ENCODE measurements at regions not wholly inside any gene's neighbourhood (a gene's known extent, or its start where the extent isn't known, plus 50 kb on each side); places are given as distances from the start of the nearest gene placed in this dataset.
"Not testable (repeated sequence)": the region's sequence is repeated elsewhere in the genome, so short reads cannot be mapped to it uniquely, and the experiment has no call there.

DNA sequence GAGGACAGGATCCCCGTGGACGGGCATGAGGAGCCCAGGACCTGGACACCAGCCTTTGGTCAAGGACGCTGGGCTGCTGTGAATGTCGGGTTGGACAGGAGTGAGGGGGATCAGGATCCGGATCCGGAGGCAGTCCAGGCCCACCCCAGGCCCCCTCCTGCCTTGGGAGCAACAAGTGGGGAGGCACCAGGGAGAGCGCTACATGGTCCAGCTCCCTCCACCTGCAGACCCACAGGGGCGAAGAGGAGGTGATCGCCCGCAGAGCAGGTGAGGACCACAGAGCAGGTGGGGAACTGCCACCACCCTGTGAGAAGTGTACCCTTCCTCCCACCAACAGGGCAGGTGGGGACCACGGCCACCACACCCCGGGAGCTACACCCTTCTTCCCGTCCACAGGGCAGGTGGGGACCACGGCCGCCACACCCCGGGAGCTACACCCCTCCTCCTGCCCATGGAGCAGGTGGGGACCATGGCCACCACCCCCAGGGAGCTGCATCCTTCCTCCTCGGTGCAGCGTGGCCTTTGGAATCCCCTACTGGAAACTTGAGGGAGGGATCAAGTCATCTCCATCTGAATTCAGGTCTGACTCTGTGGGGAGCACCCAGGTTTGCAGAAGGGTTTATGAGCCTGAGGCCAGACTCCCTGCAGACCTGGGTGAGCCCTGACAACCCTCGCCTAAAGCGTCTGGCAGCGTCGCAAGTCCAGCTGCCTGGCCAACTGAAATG, 141.0 kb downstream of the BRD1 start:
- TF ChIP-seq POLR2AphosphoS5 (IDR thresholded peaks at IDR 0.05), result no peak
- no peak for TF ChIP-seq POLR2A (IDR thresholded peaks at IDR 0.05)
- TF ChIP-seq EP300 (IDR thresholded peaks at IDR 0.05), result no peak
- TF ChIP-seq, protein P1, sequence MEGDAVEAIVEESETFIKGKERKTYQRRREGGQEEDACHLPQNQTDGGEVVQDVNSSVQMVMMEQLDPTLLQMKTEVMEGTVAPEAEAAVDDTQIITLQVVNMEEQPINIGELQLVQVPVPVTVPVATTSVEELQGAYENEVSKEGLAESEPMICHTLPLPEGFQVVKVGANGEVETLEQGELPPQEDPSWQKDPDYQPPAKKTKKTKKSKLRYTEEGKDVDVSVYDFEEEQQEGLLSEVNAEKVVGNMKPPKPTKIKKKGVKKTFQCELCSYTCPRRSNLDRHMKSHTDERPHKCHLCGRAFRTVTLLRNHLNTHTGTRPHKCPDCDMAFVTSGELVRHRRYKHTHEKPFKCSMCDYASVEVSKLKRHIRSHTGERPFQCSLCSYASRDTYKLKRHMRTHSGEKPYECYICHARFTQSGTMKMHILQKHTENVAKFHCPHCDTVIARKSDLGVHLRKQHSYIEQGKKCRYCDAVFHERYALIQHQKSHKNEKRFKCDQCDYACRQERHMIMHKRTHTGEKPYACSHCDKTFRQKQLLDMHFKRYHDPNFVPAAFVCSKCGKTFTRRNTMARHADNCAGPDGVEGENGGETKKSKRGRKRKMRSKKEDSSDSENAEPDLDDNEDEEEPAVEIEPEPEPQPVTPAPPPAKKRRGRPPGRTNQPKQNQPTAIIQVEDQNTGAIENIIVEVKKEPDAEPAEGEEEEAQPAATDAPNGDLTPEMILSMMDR (IDR thresholded peaks at IDR 0.05), result no peak
- 79 to 84% (median 81%) methylated on average over 16 to 22 of the region's 22 CpGs for WGBS, 5 donors
- H3K4me1 ChIP-seq, result no peaks in the 10 kb centered on the region
- DNase-seq, result no peak
- intact Hi-C loops (cut with DNase I; ENCODE audit: low total_unique reads), result no loop called here
- H3K36me3 ChIP-seq, result no peaks in the 10 kb centered on the region
- H3K27ac ChIP-seq, result no peak overlapping the region
- peaks cover 0 to 52% (median 20%) of the 10 kb centered on the region in 3 donors for H3K27me3 ChIP-seq
- no peak overlapping the region for H3K4me3 ChIP-seq
- H3K9me3 ChIP-seq, result peaks cover 0 to 9% (median 6%) of the 10 kb centered on the region in 4 donors

DNA sequence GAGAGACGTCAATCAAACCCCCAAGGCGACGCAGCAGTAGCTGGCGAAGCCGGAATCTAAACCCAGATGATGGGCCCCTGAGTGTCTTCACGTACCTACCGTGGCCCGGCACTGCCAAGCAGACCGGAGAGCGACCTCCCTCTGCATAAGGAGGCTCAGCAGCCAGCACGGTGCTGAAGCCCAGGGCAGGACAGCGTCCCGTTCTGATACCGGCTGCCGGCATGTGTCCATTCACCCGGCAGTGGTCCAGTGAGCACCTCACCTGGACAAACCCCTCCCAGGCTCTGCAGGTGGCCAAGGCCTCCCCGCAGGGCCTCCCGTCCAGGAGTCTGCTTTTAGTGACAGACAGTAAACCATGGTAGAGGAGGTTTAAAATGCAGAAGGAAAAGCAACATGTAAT, 142.0 kb downstream of the BRD1 start:
- Histone ChIP-seq H3K36me3 (no peaks in the 10 kb centered on the region), H3K4me1 (no peaks in the 10 kb centered on the region), H3K4me3 (no peak overlapping the region), H3K27ac (no peak overlapping the region), H3K27me3 (peaks cover 0 to 52% (median 20%) of the 10 kb centered on the region in 3 donors), H3K9me3 (no peaks in the 10 kb centered on the region)
- no peak for DNase-seq
- 73 to 87% (median 82%) methylated on average over 17 to 18 of the region's 18 CpGs for WGBS, 5 donors
- TF ChIP-seq EP300 (IDR thresholded peaks at IDR 0.05) (no peak), POLR2AphosphoS5 (IDR thresholded peaks at IDR 0.05) (no peak), POLR2A (IDR thresholded peaks at IDR 0.05) (no peak)
- TF ChIP-seq, protein P1 (IDR thresholded peaks at IDR 0.05), result no peak
- intact Hi-C loops (cut with DNase I; ENCODE audit: low total_unique reads), result no loop called here

DNA sequence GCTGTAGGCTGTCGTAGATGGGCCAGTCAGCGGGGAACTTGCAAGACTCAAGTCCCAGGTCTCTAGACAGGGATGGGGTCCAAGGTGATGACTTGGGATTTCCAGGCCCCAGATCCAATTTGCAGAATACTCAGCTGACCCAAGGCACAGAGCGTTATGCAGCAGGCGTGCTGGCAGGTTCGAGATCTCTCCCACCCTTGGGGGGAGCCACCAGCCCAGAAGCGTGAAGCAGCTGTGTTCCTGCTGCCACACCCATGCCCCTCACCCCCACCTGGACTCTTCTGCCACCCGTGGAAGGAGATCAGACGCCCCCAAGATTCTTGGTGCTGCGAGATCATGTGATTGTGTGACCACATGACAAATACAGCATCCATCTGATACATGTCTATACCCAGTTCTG, 142.6 kb downstream of the BRD1 start:
- H3K4me1 ChIP-seq, result no peaks in the 10 kb centered on the region
- no peak overlapping the region for H3K4me3 ChIP-seq
- H3K9me3 ChIP-seq, result no peaks in the 10 kb centered on the region
- no peak for DNase-seq
- WGBS, 5 donors, result 67 to 75% (median 74%) methylated on average over 9 of the region's 9 CpGs
- intact Hi-C loops (cut with DNase I; ENCODE audit: low total_unique reads), result no loop called here
- no peak overlapping the region for H3K27ac ChIP-seq
- TF ChIP-seq, protein P1 (IDR thresholded peaks at IDR 0.05), result no peak
- no peak for TF ChIP-seq EP300 (IDR thresholded peaks at IDR 0.05)
- no peak for TF ChIP-seq POLR2A (IDR thresholded peaks at IDR 0.05)
- no peak for TF ChIP-seq POLR2AphosphoS5 (IDR thresholded peaks at IDR 0.05)
- H3K36me3 ChIP-seq, result no peaks in the 10 kb centered on the region
- peaks cover 0 to 47% (median 20%) of the 10 kb centered on the region in 3 donors for H3K27me3 ChIP-seq

DNA sequence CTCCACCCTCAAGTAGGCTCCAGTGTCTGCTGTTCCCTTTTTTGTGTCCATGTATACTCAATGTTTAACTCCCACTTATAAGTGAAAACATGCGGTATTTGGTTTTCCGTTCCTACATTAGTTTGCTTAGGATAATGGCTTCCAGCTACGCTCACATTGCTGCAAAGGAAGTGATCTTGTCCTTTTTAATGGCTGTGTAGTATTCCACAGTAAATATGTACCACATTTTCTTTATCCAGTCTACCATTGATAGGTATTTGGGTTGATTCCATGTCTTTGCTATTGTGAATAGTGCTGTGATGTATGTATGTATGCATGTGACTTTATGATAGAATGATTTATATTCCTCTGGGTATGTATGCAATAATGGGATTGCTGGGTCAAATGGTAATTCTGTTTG, 144.6 kb downstream of the BRD1 start:
- Histone ChIP-seq H3K36me3 (no peaks in the 10 kb centered on the region), H3K4me3 (no peak overlapping the region), H3K27ac (no peak overlapping the region), H3K9me3 (no peaks in the 10 kb centered on the region), H3K27me3 (peaks cover 0 to 35% (median 13%) of the 10 kb centered on the region in 3 donors), H3K4me1 (no peaks in the 10 kb centered on the region)
- 88 to 91% (median 90%) methylated on average over 3 of the region's 3 CpGs for WGBS, 5 donors
- intact Hi-C loops (cut with DNase I; ENCODE audit: low total_unique reads), result no loop called here
- DNase-seq, result no peak
- TF ChIP-seq EP300 (IDR thresholded peaks at IDR 0.05), result no peak

DNA sequence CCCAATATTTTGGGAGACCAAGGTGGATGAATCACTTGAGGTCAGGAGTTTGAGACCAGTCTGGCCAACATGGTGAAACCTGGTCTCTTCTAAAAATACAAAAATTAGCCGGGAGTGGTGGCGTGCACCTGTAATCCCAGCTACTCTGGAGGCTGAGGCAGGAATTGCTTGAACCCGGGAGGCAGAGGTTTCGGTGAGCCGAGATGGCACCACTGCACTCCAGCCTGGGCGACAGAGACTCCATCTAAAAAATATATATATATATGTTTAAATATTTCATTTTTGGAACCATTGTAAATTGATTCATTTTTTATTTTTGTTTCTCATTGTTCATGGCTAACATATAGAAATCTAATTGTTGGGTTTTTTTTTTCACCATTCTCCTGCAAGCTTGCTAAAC, 146.9 kb downstream of the BRD1 start:
- H3K4me3 ChIP-seq; H3K4me1 ChIP-seq; intact Hi-C loops (cut with DNase I; ENCODE audit: low total_unique reads); H3K27ac ChIP-seq; H3K36me3 ChIP-seq; DNase-seq; H3K9me3 ChIP-seq: not testable (repeated sequence)
- 92 to 95% (median 95%) methylated on average over 6 of the region's 6 CpGs for WGBS, 5 donors
- peaks cover 0 to 34% (median 22%) of the 10 kb centered on the region in 3 donors for H3K27me3 ChIP-seq
